MM.1S (cell line): ENCODE measurements at regions not wholly inside any gene's neighbourhood (a gene's known extent, or its start where the extent isn't known, plus 50 kb on each side); places are given as distances from the start of the nearest gene placed in this dataset.

Experiments
- EZH2 ChIP-seq: fragments of 300-600 bp; sonication (generic); optimal IDR thresholded peaks from 2 replicates; pipeline ENCODE3; 2017; ENCODE audit warnings: low read depth, mild to moderate bottlenecking, antibody characterized with exemption, low read length, mixed read lengths
- EZH2phosphoT487 ChIP-seq: fragments of 300-600 bp; sonication (generic); IDR thresholded peaks from 2 replicates; pipeline ENCODE4 v1.6.1; 2018; ENCODE audit warnings: antibody characterized with exemption, low read length
- TF ChIP-seq, protein P1 (sequence below): fragments of 300-600 bp; sonication (generic); IDR thresholded peaks from 2 replicates; pipeline ENCODE4 v1.5.1; 2016; ENCODE audit warnings: antibody characterized with exemption, low read length, mixed read lengths

DNA sequence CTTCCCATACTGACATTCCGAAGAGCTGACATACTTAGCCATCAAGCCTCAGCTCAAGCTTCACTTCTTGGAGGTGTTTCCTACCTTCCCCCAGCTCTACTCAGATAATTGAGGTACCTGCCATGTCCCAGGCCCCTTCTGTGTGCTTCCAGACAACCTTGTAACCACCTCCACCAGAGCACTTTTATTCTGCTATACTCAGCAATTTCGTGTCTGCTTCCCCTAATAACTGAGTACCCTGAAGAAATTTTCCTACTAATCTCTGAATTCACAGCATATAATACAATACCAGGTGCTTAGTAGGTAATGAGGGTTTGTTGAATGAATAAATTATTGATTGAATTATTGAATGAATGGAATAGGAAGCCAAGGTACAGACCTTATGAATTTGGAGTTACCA is 605.5 kb downstream of the MID1IP1 start:
- TF ChIP-seq, protein P1, sequence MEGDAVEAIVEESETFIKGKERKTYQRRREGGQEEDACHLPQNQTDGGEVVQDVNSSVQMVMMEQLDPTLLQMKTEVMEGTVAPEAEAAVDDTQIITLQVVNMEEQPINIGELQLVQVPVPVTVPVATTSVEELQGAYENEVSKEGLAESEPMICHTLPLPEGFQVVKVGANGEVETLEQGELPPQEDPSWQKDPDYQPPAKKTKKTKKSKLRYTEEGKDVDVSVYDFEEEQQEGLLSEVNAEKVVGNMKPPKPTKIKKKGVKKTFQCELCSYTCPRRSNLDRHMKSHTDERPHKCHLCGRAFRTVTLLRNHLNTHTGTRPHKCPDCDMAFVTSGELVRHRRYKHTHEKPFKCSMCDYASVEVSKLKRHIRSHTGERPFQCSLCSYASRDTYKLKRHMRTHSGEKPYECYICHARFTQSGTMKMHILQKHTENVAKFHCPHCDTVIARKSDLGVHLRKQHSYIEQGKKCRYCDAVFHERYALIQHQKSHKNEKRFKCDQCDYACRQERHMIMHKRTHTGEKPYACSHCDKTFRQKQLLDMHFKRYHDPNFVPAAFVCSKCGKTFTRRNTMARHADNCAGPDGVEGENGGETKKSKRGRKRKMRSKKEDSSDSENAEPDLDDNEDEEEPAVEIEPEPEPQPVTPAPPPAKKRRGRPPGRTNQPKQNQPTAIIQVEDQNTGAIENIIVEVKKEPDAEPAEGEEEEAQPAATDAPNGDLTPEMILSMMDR, result no peak
- TF ChIP-seq EZH2 (no peak), EZH2phosphoT487 (no peak)
